GM18861 (cell line): ENCODE measurements at regions not wholly inside any gene's neighbourhood (a gene's known extent, or its start where the extent isn't known, plus 50 kb on each side); places are given as distances from the start of the nearest gene placed in this dataset.

ENCODE experiments used
- ATAC-seq: cut with Tn5 transposase; IDR thresholded peaks from one replicate; pipeline ENCODE4 v1.9.1; 2021; ENCODE audit not compliant: unreplicated experiment

- no peak for ATAC-seq
These were observed 1315.3 kb downstream of the TMEM121 start for GRCh38 chr14:106841701-106842100.

- no peak for ATAC-seq
These were observed 1316.3 kb downstream of the TMEM121 start for GRCh38 chr14:106842687-106843086.

- ATAC-seq, result no peak
These were observed 1317.0 kb downstream of the TMEM121 start for GRCh38 chr14:106843386-106843785.

- no peak for ATAC-seq
These were observed 1317.6 kb downstream of the TMEM121 start for GRCh38 chr14:106843951-106844483.

GRCh38 chr14:106844608-106845285 is 1318.4 kb downstream of the TMEM121 start:
- no peak for ATAC-seq

GRCh38 chr14:106845286-106846087 is 1319.1 kb downstream of the TMEM121 start:
- ATAC-seq, result peak; percentile 50

- no peak for ATAC-seq
These were observed 1319.8 kb downstream of the TMEM121 start for GRCh38 chr14:106846218-106846617.

- no peak for ATAC-seq
These were observed 1322.1 kb downstream of the TMEM121 start for GRCh38 chr14:106848330-106849121.

GRCh38 chr14:106850913-106851825 is 1324.8 kb downstream of the TMEM121 start:
- ATAC-seq, result peak; percentile 39

GRCh38 chr14:106872611-106873446 is 1346.4 kb downstream of the TMEM121 start:
- ATAC-seq, result no peak

- no peak for ATAC-seq
These were observed 1348.0 kb downstream of the TMEM121 start for GRCh38 chr14:106874350-106874749.

GRCh38 chr14:106875503-106875902 is 1349.1 kb downstream of the TMEM121 start:
- no peak for ATAC-seq

GRCh38 chr14:106876711-106877110 is 1350.3 kb downstream of the TMEM121 start:
- no peak for ATAC-seq

- ATAC-seq, result no peak
These were observed 1351.1 kb downstream of the TMEM121 start for GRCh38 chr14:106877517-106877916.

- no peak for ATAC-seq
These were observed 1352.9 kb downstream of the TMEM121 start for GRCh38 chr14:106879241-106879640.

- no peak for ATAC-seq
These were observed 1356.9 kb downstream of the TMEM121 start for GRCh38 chr14:106883218-106883692.
